HEK293 (cell line): ENCODE measurements at regions not wholly inside any gene's neighbourhood (a gene's known extent, or its start where the extent isn't known, plus 50 kb on each side); places are given as distances from the start of the nearest gene placed in this dataset.

Experiments used
- GLI4 ChIP-seq: fragments of 450-650 bp; formaldehyde crosslinking; IDR thresholded peaks from 2 replicates; pipeline ENCODE4 v1.5.1; 2016; ENCODE audit warnings: missing biosample characterization, missing genetic modification characterization
- GLIS1 ChIP-seq: fragments of 450-650 bp; formaldehyde crosslinking; IDR thresholded peaks from 2 replicates; pipeline ENCODE4 v1.5.1; 2016; ENCODE audit warnings: missing biosample characterization, missing genetic modification characterization
- ZNF140 ChIP-seq: fragments of 450-650 bp; formaldehyde crosslinking; IDR thresholded peaks from 2 replicates; pipeline ENCODE4 v1.5.1; 2016; ENCODE audit warnings: missing biosample characterization, missing genetic modification characterization
- ZNF335 ChIP-seq: fragments of 450-650 bp; formaldehyde crosslinking; conservative IDR thresholded peaks from 2 replicates; pipeline ENCODE4 v1.5.1; 2016; ENCODE audit warnings: missing biosample characterization, missing genetic modification characterization
- ZNF596 ChIP-seq: fragments of 450-650 bp; IDR thresholded peaks from 2 replicates; pipeline ENCODE4 v1.5.0; 2018; ENCODE audit warnings: missing biosample characterization, mild to moderate bottlenecking, missing genetic modification characterization, moderate library complexity
- ZNF785 ChIP-seq: fragments of 450-650 bp; formaldehyde crosslinking; IDR thresholded peaks from 2 replicates; pipeline ENCODE4 v1.5.1; 2016; ENCODE audit warnings: missing biosample characterization, missing genetic modification characterization
- ZSCAN23 ChIP-seq: fragments of 450-650 bp; formaldehyde crosslinking; IDR thresholded peaks from 2 replicates; pipeline ENCODE4 v1.5.1; 2016; ENCODE audit warnings: missing biosample characterization, missing genetic modification characterization
- TF ChIP-seq, protein P1 (sequence below): fragments of 450-650 bp; formaldehyde crosslinking; IDR thresholded peaks from 2 replicates; pipeline ENCODE4 v1.5.1; 2016; ENCODE audit warnings: missing biosample characterization, missing genetic modification characterization
- TF ChIP-seq, protein P2 (sequence below): sonication (generic); formaldehyde crosslinking; IDR thresholded peaks from 2 replicates; pipeline ENCODE4 v1.8.1; 2022; ENCODE audit warnings: mild to moderate bottlenecking, moderate library complexity, missing genetic modification reagents
- TF ChIP-seq, protein P3 (sequence below): fragments of 450-650 bp; formaldehyde crosslinking; IDR thresholded peaks from 2 replicates; pipeline ENCODE4 v1.5.1; 2016; ENCODE audit warnings: missing biosample characterization, missing genetic modification characterization

DNA sequence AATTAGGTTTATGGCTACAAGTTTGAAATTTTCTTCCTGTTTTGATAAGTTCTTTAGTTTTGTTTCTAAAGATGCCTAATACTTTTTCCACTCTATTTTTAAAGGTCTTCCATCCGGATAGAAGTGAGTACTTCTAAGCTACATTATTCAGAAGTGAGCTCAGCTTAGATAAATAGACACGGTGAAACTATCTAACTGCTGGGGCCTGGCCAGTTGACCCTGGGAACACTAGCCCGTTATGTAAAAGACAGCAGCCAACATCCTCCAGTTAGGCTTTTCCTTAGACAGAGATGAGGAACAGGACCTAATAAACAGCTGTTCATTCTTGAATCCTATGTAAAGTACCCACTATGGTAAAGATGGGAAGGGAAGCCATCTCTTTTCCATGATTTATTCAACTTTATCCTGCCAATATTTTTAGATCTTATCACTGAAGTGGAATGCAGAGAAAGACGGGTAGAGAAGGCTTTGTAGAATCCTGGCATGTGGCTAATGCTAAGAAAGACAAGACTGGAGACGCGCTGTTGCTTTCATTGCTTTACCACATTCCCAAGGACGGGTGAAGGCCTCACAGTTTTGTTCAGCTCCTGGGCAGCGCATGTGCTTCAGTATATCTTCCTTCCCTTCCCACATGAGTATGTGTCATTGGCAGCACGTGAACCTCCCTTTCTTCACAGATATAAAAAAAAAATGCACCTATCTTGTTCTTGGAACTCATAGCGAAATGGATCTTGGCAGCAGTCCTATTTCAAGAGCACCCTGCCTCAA lies 340.0 kb upstream of the MEOX2 start:
- TF ChIP-seq ZNF140 (tag by site-specific recombination) = no peak
- TF ChIP-seq ZSCAN23 = no peak
- no peak for TF ChIP-seq ZNF335 (tag by site-specific recombination)
- TF ChIP-seq, protein P1, sequence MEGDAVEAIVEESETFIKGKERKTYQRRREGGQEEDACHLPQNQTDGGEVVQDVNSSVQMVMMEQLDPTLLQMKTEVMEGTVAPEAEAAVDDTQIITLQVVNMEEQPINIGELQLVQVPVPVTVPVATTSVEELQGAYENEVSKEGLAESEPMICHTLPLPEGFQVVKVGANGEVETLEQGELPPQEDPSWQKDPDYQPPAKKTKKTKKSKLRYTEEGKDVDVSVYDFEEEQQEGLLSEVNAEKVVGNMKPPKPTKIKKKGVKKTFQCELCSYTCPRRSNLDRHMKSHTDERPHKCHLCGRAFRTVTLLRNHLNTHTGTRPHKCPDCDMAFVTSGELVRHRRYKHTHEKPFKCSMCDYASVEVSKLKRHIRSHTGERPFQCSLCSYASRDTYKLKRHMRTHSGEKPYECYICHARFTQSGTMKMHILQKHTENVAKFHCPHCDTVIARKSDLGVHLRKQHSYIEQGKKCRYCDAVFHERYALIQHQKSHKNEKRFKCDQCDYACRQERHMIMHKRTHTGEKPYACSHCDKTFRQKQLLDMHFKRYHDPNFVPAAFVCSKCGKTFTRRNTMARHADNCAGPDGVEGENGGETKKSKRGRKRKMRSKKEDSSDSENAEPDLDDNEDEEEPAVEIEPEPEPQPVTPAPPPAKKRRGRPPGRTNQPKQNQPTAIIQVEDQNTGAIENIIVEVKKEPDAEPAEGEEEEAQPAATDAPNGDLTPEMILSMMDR (tag by site-specific recombination) = no peak
- no peak for TF ChIP-seq GLI4 (tag by site-specific recombination)
- TF ChIP-seq, protein P2, sequence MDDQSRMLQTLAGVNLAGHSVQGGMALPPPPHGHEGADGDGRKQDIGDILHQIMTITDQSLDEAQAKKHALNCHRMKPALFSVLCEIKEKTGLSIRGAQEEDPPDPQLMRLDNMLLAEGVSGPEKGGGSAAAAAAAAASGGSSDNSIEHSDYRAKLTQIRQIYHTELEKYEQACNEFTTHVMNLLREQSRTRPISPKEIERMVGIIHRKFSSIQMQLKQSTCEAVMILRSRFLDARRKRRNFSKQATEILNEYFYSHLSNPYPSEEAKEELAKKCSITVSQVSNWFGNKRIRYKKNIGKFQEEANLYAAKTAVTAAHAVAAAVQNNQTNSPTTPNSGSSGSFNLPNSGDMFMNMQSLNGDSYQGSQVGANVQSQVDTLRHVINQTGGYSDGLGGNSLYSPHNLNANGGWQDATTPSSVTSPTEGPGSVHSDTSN = no peak
- no peak for TF ChIP-seq ZNF596 (tag by site-specific recombination)
- no peak for TF ChIP-seq ZNF785 (tag by site-specific recombination)
- no peak for TF ChIP-seq GLIS1 (tag by site-specific recombination)
- TF ChIP-seq, protein P3, sequence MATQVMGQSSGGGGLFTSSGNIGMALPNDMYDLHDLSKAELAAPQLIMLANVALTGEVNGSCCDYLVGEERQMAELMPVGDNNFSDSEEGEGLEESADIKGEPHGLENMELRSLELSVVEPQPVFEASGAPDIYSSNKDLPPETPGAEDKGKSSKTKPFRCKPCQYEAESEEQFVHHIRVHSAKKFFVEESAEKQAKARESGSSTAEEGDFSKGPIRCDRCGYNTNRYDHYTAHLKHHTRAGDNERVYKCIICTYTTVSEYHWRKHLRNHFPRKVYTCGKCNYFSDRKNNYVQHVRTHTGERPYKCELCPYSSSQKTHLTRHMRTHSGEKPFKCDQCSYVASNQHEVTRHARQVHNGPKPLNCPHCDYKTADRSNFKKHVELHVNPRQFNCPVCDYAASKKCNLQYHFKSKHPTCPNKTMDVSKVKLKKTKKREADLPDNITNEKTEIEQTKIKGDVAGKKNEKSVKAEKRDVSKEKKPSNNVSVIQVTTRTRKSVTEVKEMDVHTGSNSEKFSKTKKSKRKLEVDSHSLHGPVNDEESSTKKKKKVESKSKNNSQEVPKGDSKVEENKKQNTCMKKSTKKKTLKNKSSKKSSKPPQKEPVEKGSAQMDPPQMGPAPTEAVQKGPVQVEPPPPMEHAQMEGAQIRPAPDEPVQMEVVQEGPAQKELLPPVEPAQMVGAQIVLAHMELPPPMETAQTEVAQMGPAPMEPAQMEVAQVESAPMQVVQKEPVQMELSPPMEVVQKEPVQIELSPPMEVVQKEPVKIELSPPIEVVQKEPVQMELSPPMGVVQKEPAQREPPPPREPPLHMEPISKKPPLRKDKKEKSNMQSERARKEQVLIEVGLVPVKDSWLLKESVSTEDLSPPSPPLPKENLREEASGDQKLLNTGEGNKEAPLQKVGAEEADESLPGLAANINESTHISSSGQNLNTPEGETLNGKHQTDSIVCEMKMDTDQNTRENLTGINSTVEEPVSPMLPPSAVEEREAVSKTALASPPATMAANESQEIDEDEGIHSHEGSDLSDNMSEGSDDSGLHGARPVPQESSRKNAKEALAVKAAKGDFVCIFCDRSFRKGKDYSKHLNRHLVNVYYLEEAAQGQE (tag by site-specific recombination) = no peak
